ENCODE measurements at regions not wholly inside any gene's neighbourhood (a gene's known extent, or its start where the extent isn't known, plus 50 kb on each side); places are given as distances from the start of the nearest gene placed in this dataset.
"Not testable (repeated sequence)": the region's sequence is repeated elsewhere in the genome, so short reads cannot be mapped to it uniquely, and the experiment has no call there.

DNA sequence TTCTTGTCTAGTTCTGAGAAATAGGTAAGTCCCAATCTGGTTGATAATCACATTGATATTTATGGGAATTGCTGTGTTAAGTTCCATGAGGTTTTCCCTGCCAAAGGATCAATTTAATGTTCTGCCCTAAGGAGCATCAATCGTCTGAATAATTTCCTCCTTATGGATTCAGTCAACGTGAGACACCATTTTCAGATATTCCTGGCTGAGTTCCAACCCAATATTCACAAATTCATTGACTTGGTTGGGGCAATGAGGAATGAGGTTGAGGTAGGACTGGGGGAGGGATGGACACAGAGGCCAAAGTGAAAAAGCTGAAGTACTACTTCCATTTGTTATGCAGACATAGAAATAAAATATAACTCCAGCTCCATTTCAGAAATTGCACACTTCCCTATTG, 99.1 kb downstream of the ZNF622 start:
- peaks cover 4% of the 10 kb centered on the region for H3K9me3 Mint-ChIP-seq (ENCODE audit: low read depth)
- no peaks in the 10 kb centered on the region for H3K4me1 Mint-ChIP-seq (ENCODE audit: low read depth)
- TF ChIP-seq, protein P1, sequence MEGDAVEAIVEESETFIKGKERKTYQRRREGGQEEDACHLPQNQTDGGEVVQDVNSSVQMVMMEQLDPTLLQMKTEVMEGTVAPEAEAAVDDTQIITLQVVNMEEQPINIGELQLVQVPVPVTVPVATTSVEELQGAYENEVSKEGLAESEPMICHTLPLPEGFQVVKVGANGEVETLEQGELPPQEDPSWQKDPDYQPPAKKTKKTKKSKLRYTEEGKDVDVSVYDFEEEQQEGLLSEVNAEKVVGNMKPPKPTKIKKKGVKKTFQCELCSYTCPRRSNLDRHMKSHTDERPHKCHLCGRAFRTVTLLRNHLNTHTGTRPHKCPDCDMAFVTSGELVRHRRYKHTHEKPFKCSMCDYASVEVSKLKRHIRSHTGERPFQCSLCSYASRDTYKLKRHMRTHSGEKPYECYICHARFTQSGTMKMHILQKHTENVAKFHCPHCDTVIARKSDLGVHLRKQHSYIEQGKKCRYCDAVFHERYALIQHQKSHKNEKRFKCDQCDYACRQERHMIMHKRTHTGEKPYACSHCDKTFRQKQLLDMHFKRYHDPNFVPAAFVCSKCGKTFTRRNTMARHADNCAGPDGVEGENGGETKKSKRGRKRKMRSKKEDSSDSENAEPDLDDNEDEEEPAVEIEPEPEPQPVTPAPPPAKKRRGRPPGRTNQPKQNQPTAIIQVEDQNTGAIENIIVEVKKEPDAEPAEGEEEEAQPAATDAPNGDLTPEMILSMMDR (IDR thresholded peaks at IDR 0.05; ENCODE audit: unreplicated experiment), result no peak
- H3K4me3 Mint-ChIP-seq (ENCODE audit: low read depth), result no peak overlapping the region
- no peak overlapping the region for H3K27ac Mint-ChIP-seq
- H3K36me3 Mint-ChIP-seq (ENCODE audit: insufficient read depth), result no peaks in the 10 kb centered on the region
- H3K27me3 Mint-ChIP-seq, result peaks cover 7% of the 10 kb centered on the region
- no peak for DNase-seq (ENCODE audit: low spot score, unreplicated experiment)

DNA sequence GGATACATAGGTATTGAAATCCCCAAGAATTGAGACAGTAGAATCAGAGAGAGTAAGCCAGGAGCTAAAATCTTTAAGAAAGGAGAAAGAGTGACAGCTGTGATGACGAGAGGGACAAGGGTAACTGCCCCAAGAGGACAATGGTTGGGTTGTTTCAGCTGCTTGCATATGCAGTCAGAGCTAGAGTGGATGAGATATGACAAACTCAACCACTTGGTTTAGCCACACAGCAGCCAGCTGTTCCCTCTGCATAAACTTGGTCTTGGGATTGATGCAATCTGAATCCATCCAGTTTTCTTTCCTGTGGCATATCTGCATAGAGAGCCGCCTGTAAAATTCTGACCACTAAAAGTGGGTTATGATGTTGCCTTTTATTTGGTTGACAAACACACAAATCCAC, 100.7 kb downstream of the ZNF622 start:
- Mint-ChIP-seq H3K9me3 (ENCODE audit: low read depth) (peaks cover 8% of the 10 kb centered on the region), H3K27me3 (peaks cover 2% of the 10 kb centered on the region)
- no peak for DNase-seq (ENCODE audit: low spot score, unreplicated experiment)

DNA sequence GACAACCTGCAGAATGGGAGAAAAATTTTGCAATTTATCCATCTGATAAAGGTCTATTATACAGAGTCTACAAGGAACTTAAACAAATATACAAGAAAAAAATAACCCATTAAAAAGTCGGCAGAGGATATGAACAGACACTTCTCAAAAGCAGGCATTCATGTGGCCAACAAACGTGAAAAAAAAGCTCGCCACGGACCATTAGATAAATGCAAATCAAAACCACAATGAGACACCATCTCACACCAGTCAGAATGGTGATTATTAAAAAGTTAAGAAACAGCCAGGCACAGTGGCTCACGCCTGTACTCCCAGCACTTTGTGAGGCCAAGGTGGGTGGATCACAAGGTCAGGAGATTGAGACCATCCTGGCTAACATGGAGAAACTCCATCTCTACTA, 112.2 kb downstream of the ZNF622 start:
- peaks cover 12% of the 10 kb centered on the region for H3K9me3 Mint-ChIP-seq (ENCODE audit: low read depth)
- H3K4me3 Mint-ChIP-seq (ENCODE audit: low read depth); DNase-seq (ENCODE audit: low spot score, unreplicated experiment); H3K4me1 Mint-ChIP-seq (ENCODE audit: low read depth); H3K36me3 Mint-ChIP-seq (ENCODE audit: insufficient read depth); H3K27ac Mint-ChIP-seq; H3K27me3 Mint-ChIP-seq: not testable (repeated sequence)

More for the DNA sequence above, 100.7 kb downstream of the ZNF622 start:
- no peak overlapping the region for H3K4me3 Mint-ChIP-seq (ENCODE audit: low read depth)
- TF ChIP-seq, protein P1 (IDR thresholded peaks at IDR 0.05; ENCODE audit: unreplicated experiment), result no peak
- no peaks in the 10 kb centered on the region for H3K4me1 Mint-ChIP-seq (ENCODE audit: low read depth)
- no peak overlapping the region for H3K27ac Mint-ChIP-seq
- no peaks in the 10 kb centered on the region for H3K36me3 Mint-ChIP-seq (ENCODE audit: insufficient read depth)

DNA sequence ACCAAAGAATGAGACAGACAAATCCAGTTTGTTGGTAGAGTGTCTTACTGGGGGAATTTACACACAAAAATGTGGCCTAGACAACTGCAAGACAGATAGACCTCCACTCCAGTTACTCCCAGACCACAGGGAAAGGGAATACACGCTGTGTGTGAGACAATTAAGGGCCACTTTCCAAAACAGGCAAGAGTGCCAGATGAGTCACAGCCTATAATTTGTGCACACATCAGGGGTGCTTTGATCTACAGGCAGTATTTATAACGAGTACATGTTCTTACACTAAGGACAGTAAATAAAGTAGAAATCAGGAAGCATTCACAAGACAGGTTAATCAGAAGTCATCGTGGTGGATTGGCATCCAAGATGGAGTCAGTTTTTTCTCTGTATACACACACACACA, 114.8 kb downstream of the ZNF622 start:
- Mint-ChIP-seq H3K27ac (no peak overlapping the region), H3K4me1 (ENCODE audit: low read depth) (no peaks in the 10 kb centered on the region), H3K9me3 (ENCODE audit: low read depth) (no peaks in the 10 kb centered on the region), H3K4me3 (ENCODE audit: low read depth) (no peak overlapping the region), H3K27me3 (no peaks in the 10 kb centered on the region), H3K36me3 (ENCODE audit: insufficient read depth) (no peaks in the 10 kb centered on the region)
- TF ChIP-seq, protein P1 (IDR thresholded peaks at IDR 0.05; ENCODE audit: unreplicated experiment), result no peak
- DNase-seq (ENCODE audit: low spot score, unreplicated experiment), result no peak

DNA sequence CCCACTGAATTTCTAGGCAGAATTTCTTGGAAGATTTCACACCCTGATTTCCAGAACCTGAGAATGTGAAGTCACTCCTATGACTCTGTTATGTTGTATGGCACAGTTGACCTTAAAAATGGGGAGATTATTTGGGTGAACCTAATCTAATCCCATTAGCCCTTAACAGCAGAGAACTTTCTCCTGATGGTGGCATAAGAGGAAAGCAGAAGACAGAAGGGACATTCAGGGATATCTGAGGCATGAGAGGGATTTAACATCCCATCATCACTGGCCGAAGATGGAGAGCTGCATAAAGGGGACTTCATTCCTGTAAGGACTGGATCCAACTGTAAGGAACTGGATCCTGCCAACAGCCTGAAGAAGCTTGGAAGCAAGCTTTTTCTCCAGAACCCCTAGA, 119.2 kb downstream of the ZNF622 start:
- no peak for DNase-seq (ENCODE audit: low spot score, unreplicated experiment)
- Mint-ChIP-seq H3K4me1 (ENCODE audit: low read depth) (no peaks in the 10 kb centered on the region), H3K4me3 (ENCODE audit: low read depth) (no peak overlapping the region), H3K36me3 (ENCODE audit: insufficient read depth) (no peaks in the 10 kb centered on the region), H3K27ac (no peak overlapping the region), H3K9me3 (ENCODE audit: low read depth) (no peaks in the 10 kb centered on the region), H3K27me3 (no peaks in the 10 kb centered on the region)
- TF ChIP-seq, protein P1 (IDR thresholded peaks at IDR 0.05; ENCODE audit: unreplicated experiment), result no peak

DNA sequence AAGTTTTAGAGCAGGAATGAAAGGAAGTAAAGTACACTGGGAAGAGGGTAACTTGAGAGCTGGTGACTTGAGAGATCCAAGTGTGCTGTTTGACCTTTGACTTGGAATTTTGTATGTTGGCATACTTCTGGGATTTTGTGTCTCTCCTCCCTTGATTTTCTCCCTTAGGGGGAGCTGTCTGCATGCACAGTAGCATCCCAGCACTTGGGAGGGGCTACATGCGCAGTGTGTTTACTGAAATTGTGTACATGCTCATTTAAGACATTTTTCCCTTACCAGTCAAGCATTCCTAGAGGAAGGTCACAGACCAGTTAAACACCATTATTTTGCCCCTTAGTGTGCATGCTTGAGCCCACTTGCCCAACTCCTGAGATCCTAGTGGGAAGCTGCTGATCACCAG, 120.1 kb downstream of the ZNF622 start:
- no peaks in the 10 kb centered on the region for H3K9me3 Mint-ChIP-seq (ENCODE audit: low read depth)
- TF ChIP-seq, protein P1 (IDR thresholded peaks at IDR 0.05; ENCODE audit: unreplicated experiment), result no peak
- no peaks in the 10 kb centered on the region for H3K27me3 Mint-ChIP-seq
- no peak overlapping the region for H3K27ac Mint-ChIP-seq
- H3K4me1 Mint-ChIP-seq (ENCODE audit: low read depth), result no peaks in the 10 kb centered on the region
- no peaks in the 10 kb centered on the region for H3K36me3 Mint-ChIP-seq (ENCODE audit: insufficient read depth)
- no peak for DNase-seq (ENCODE audit: low spot score, unreplicated experiment)
- H3K4me3 Mint-ChIP-seq (ENCODE audit: low read depth), result no peak overlapping the region

Measured in progenitor cell of endocrine pancreas (in vitro differentiated cells).